ENCODE measurements at regions not wholly inside any gene's neighbourhood (a gene's known extent, or its start where the extent isn't known, plus 50 kb on each side); places are given as distances from the start of the nearest gene placed in this dataset.

DNA sequence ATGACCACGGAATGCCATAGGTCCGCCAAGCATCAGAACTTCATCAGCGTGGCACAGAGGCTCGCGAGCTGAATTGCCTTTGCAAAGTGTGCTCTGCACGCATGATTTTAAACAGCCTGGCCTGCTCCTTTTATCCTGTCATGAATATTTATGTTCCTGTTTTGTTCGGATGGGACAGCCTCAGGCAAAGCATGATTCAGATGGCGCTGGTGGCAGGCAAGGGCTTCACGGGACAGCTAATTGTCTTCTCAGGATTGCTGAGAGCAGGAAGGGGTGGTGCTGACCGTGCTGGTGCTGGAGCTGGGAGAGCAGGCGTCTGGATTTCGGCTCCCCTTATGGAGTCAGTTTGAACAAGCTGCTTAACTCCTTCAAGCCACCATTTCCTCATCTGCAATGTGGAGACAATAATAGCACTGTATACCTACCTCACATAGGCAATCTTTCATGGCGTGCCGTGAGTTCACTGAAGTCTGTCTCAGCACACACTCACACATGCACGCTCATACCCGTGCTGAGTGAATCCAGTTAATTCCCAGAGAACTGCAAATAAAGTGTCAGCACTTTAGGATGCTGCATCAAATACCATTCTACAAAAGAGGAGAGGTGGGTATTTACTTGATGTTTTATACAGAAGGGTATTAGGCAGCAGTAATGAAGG is 79.7 kb upstream of the APCDD1 start:
- 48 to 65% methylated on average over 16 of the region's 16 CpGs for WGBS, 2 donors
- H3K27ac ChIP-seq (ENCODE audit: low read depth in 2 of 2, low read length in 1 of 2) = peak overlapping the region in 1 of 2 donors; percentile 26
- peaks cover 0 to 4% of the 10 kb centered on the region in 2 donors for H3K4me1 ChIP-seq (ENCODE audit: control insufficient read depth in 2 of 2, insufficient read depth in 2 of 2, low read length in 1 of 2)
- H3K4me3 ChIP-seq (ENCODE audit: low read depth in 1 of 2, low read length in 2 of 2) = no peak overlapping the region
- no peaks in the 10 kb centered on the region for H3K9me3 ChIP-seq (ENCODE audit: control insufficient read depth in 2 of 2, insufficient read depth in 1 of 2, low read depth in 1 of 2, low read length in 1 of 2)
- H3K36me3 ChIP-seq (ENCODE audit: control insufficient read depth in 2 of 2, insufficient read depth in 2 of 2, low read length in 1 of 2) = no peaks in the 10 kb centered on the region
- H3K27me3 ChIP-seq (ENCODE audit: control insufficient read depth in 1 of 2, insufficient read depth in 2 of 2, low read length in 2 of 2) = no peaks in the 10 kb centered on the region

GRCh38 chr18:10376731-10377130 is 77.7 kb upstream of the APCDD1 start:
- H3K27me3 ChIP-seq (ENCODE audit: control insufficient read depth in 1 of 2, insufficient read depth in 2 of 2, low read length in 2 of 2) = no peaks in the 10 kb centered on the region
- H3K9me3 ChIP-seq (ENCODE audit: control insufficient read depth in 2 of 2, insufficient read depth in 1 of 2, low read depth in 1 of 2, low read length in 1 of 2) = no peaks in the 10 kb centered on the region
- no peak overlapping the region for H3K4me3 ChIP-seq (ENCODE audit: low read depth in 1 of 2, low read length in 2 of 2)
- 68 to 70% methylated on average over 10 of the region's 10 CpGs for WGBS, 2 donors
- H3K27ac ChIP-seq (ENCODE audit: low read depth in 2 of 2, low read length in 1 of 2) = no peak overlapping the region
- H3K4me1 ChIP-seq (ENCODE audit: control insufficient read depth in 2 of 2, insufficient read depth in 2 of 2, low read length in 1 of 2) = peaks cover 0 to 4% of the 10 kb centered on the region in 2 donors
- H3K36me3 ChIP-seq (ENCODE audit: control insufficient read depth in 2 of 2, insufficient read depth in 2 of 2, low read length in 1 of 2) = no peaks in the 10 kb centered on the region

DNA sequence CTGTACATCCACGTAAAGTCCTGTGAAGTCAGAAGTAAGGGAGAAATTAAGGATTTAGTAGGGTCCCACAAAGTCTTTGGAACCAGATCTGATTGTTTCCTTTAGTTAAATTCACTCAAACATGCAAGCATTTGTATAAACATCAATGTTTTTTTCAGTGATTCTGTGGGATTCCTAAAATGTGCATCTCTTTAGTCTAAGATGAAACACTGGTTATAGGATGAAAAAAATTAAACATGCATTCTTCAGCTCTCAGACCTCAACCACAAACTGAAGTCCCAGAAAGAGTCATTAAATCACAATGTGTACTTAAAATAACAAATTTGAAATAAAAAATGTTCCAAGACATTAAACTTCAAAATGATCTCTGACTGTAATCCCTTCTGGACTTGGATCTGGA is 76.5 kb upstream of the APCDD1 start:
- Histone ChIP-seq H3K9me3 (ENCODE audit: control insufficient read depth in 2 of 2, insufficient read depth in 1 of 2, low read depth in 1 of 2, low read length in 1 of 2) (no peaks in the 10 kb centered on the region), H3K27ac (ENCODE audit: low read depth in 2 of 2, low read length in 1 of 2) (no peak overlapping the region), H3K4me3 (ENCODE audit: low read depth in 1 of 2, low read length in 2 of 2) (no peak overlapping the region), H3K4me1 (ENCODE audit: control insufficient read depth in 2 of 2, insufficient read depth in 2 of 2, low read length in 1 of 2) (peaks cover 0 to 4% of the 10 kb centered on the region in 2 donors), H3K27me3 (ENCODE audit: control insufficient read depth in 1 of 2, insufficient read depth in 2 of 2, low read length in 2 of 2) (no peaks in the 10 kb centered on the region), H3K36me3 (ENCODE audit: control insufficient read depth in 2 of 2, insufficient read depth in 2 of 2, low read length in 1 of 2) (no peaks in the 10 kb centered on the region)
- WGBS, 2 donors = 83 to 89% methylated on average over 1 of the region's 1 CpG

DNA sequence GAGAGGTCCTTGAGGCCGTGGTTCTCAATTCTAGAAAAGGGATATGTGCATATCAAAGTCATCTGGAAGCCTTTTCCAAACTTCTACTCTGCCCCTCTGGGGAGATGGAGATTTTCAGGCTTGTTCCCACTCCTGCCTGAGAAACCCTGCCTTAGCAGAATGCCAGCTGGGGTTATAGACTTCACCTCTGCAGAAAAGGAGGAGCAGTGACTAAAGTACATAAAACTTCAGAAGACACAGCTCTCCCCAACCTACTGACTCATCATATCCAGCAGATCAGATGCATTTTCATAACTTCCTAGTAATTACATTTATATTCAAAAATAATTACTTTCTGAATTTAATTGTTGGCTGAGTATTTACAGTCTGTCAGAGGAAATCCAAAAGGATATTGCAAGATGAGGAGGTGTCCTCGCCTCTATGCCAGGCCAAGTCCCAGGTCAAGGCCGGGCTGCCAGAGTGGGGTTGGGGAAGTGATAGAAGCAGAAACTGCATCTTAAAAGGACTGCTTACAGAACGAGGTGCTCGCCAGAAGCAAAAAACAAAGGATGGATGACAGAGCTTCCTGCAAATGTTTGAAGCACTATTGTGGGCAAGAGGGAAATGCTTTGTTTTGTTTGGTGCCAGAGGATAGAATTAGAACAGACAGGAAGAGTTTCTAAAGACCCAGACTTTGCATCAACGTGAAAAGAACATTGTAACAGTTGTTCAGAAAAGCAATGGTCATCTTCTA is 75.6 kb upstream of the APCDD1 start:
- Histone ChIP-seq H3K27ac (ENCODE audit: low read depth in 2 of 2, low read length in 1 of 2) (no peak overlapping the region), H3K27me3 (ENCODE audit: control insufficient read depth in 1 of 2, insufficient read depth in 2 of 2, low read length in 2 of 2) (no peaks in the 10 kb centered on the region), H3K36me3 (ENCODE audit: control insufficient read depth in 2 of 2, insufficient read depth in 2 of 2, low read length in 1 of 2) (no peaks in the 10 kb centered on the region), H3K9me3 (ENCODE audit: control insufficient read depth in 2 of 2, insufficient read depth in 1 of 2, low read depth in 1 of 2, low read length in 1 of 2) (no peaks in the 10 kb centered on the region), H3K4me3 (ENCODE audit: low read depth in 1 of 2, low read length in 2 of 2) (no peak overlapping the region), H3K4me1 (ENCODE audit: control insufficient read depth in 2 of 2, insufficient read depth in 2 of 2, low read length in 1 of 2) (peaks cover 0 to 4% of the 10 kb centered on the region in 2 donors)
- 56 to 59% methylated on average over 6 of the region's 6 CpGs for WGBS, 2 donors

- H3K4me3 ChIP-seq (ENCODE audit: low read depth in 1 of 2, low read length in 2 of 2) = no peak overlapping the region
- H3K4me1 ChIP-seq (ENCODE audit: control insufficient read depth in 2 of 2, insufficient read depth in 2 of 2, low read length in 1 of 2) = no peaks in the 10 kb centered on the region
- H3K36me3 ChIP-seq (ENCODE audit: control insufficient read depth in 2 of 2, insufficient read depth in 2 of 2, low read length in 1 of 2) = no peaks in the 10 kb centered on the region
- H3K27ac ChIP-seq (ENCODE audit: low read depth in 2 of 2, low read length in 1 of 2) = no peak overlapping the region
- H3K27me3 ChIP-seq (ENCODE audit: control insufficient read depth in 1 of 2, insufficient read depth in 2 of 2, low read length in 2 of 2) = no peaks in the 10 kb centered on the region
- H3K9me3 ChIP-seq (ENCODE audit: control insufficient read depth in 2 of 2, insufficient read depth in 1 of 2, low read depth in 1 of 2, low read length in 1 of 2) = no peaks in the 10 kb centered on the region
- 54 to 62% methylated on average over 5 of the region's 5 CpGs for WGBS, 2 donors
These were observed 74.9 kb upstream of the APCDD1 start for GRCh38 chr18:10379522-10379921.

DNA sequence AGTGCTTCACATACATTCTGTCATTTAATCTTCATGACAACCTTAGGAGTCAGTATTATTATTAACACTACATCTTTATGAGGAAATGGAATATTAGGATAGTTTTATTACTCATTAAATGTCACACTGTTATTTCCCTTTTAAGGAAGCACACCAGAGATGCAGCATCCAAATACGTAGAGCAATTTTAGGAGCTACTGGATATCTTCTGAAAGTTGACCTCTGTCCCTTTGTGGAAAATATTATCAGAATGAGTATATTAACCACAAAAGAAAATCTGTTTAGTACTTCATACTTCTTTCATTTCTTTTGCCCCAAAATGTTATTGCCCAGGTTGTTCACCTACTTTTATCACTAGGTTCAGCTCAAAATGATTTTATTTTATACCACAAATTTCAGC is 72.9 kb upstream of the APCDD1 start:
- WGBS, 2 donors = 69 to 81% methylated on average over 1 of the region's 1 CpG
- no peaks in the 10 kb centered on the region for H3K9me3 ChIP-seq (ENCODE audit: control insufficient read depth in 2 of 2, insufficient read depth in 1 of 2, low read depth in 1 of 2, low read length in 1 of 2)
- no peak overlapping the region for H3K27ac ChIP-seq (ENCODE audit: low read depth in 2 of 2, low read length in 1 of 2)
- no peaks in the 10 kb centered on the region for H3K27me3 ChIP-seq (ENCODE audit: control insufficient read depth in 1 of 2, insufficient read depth in 2 of 2, low read length in 2 of 2)
- no peaks in the 10 kb centered on the region for H3K4me1 ChIP-seq (ENCODE audit: control insufficient read depth in 2 of 2, insufficient read depth in 2 of 2, low read length in 1 of 2)
- no peaks in the 10 kb centered on the region for H3K36me3 ChIP-seq (ENCODE audit: control insufficient read depth in 2 of 2, insufficient read depth in 2 of 2, low read length in 1 of 2)
- H3K4me3 ChIP-seq (ENCODE audit: low read depth in 1 of 2, low read length in 2 of 2) = no peak overlapping the region

- Histone ChIP-seq H3K36me3 (ENCODE audit: control insufficient read depth in 2 of 2, insufficient read depth in 2 of 2, low read length in 1 of 2) (no peaks in the 10 kb centered on the region), H3K4me1 (ENCODE audit: control insufficient read depth in 2 of 2, insufficient read depth in 2 of 2, low read length in 1 of 2) (no peaks in the 10 kb centered on the region), H3K9me3 (ENCODE audit: control insufficient read depth in 2 of 2, insufficient read depth in 1 of 2, low read depth in 1 of 2, low read length in 1 of 2) (no peaks in the 10 kb centered on the region), H3K4me3 (ENCODE audit: low read depth in 1 of 2, low read length in 2 of 2) (no peak overlapping the region), H3K27ac (ENCODE audit: low read depth in 2 of 2, low read length in 1 of 2) (no peak overlapping the region), H3K27me3 (ENCODE audit: control insufficient read depth in 1 of 2, insufficient read depth in 2 of 2, low read length in 2 of 2) (no peaks in the 10 kb centered on the region)
- WGBS, 2 donors = 32 to 65% methylated on average over 4 of the region's 4 CpGs
These were observed 72.5 kb upstream of the APCDD1 start for GRCh38 chr18:10381951-10382350.

DNA sequence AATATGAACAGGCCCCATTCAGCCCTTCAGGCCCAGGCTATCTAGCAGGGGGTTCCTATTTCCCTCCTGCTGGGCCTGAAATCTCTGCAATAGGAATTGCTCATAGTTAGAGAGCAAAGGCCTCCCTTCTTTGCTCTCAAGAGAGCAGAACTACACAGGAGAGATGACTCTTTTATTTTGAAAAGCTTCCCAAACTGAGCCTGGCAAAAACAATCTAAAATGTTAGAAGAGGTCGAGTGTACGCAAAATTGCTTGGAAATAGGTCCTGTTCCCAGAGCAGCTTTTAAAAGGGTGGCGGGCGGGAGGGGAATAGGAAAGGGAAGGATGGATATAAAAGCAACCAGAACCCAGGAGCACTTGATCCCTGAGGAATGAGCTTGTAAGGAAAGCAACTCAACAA is 68.4 kb upstream of the APCDD1 start:
- H3K4me3 ChIP-seq (ENCODE audit: low read depth in 1 of 2, low read length in 2 of 2) = no peak overlapping the region
- H3K9me3 ChIP-seq (ENCODE audit: control insufficient read depth in 2 of 2, insufficient read depth in 1 of 2, low read depth in 1 of 2, low read length in 1 of 2) = no peaks in the 10 kb centered on the region
- no peak overlapping the region for H3K27ac ChIP-seq (ENCODE audit: low read depth in 2 of 2, low read length in 1 of 2)
- no peaks in the 10 kb centered on the region for H3K36me3 ChIP-seq (ENCODE audit: control insufficient read depth in 2 of 2, insufficient read depth in 2 of 2, low read length in 1 of 2)
- H3K27me3 ChIP-seq (ENCODE audit: control insufficient read depth in 1 of 2, insufficient read depth in 2 of 2, low read length in 2 of 2) = no peaks in the 10 kb centered on the region
- WGBS, 2 donors = 80 to 89% methylated on average over 4 of the region's 4 CpGs
- no peaks in the 10 kb centered on the region for H3K4me1 ChIP-seq (ENCODE audit: control insufficient read depth in 2 of 2, insufficient read depth in 2 of 2, low read length in 1 of 2)

- Histone ChIP-seq H3K36me3 (ENCODE audit: control insufficient read depth in 2 of 2, insufficient read depth in 2 of 2, low read length in 1 of 2) (no peaks in the 10 kb centered on the region), H3K27me3 (ENCODE audit: control insufficient read depth in 1 of 2, insufficient read depth in 2 of 2, low read length in 2 of 2) (no peaks in the 10 kb centered on the region), H3K4me3 (ENCODE audit: low read depth in 1 of 2, low read length in 2 of 2) (no peak overlapping the region), H3K27ac (ENCODE audit: low read depth in 2 of 2, low read length in 1 of 2) (no peak overlapping the region), H3K9me3 (ENCODE audit: control insufficient read depth in 2 of 2, insufficient read depth in 1 of 2, low read depth in 1 of 2, low read length in 1 of 2) (no peaks in the 10 kb centered on the region), H3K4me1 (ENCODE audit: control insufficient read depth in 2 of 2, insufficient read depth in 2 of 2, low read length in 1 of 2) (no peaks in the 10 kb centered on the region)
- 47 to 69% methylated on average over 2 of the region's 2 CpGs for WGBS, 2 donors
These were observed 67.5 kb upstream of the APCDD1 start for GRCh38 chr18:10386956-10387355.

GRCh38 chr18:10387399-10387798 is 67.0 kb upstream of the APCDD1 start:
- Histone ChIP-seq H3K27ac (ENCODE audit: low read depth in 2 of 2, low read length in 1 of 2) (no peak overlapping the region), H3K36me3 (ENCODE audit: control insufficient read depth in 2 of 2, insufficient read depth in 2 of 2, low read length in 1 of 2) (no peaks in the 10 kb centered on the region), H3K4me3 (ENCODE audit: low read depth in 1 of 2, low read length in 2 of 2) (no peak overlapping the region), H3K27me3 (ENCODE audit: control insufficient read depth in 1 of 2, insufficient read depth in 2 of 2, low read length in 2 of 2) (no peaks in the 10 kb centered on the region), H3K9me3 (ENCODE audit: control insufficient read depth in 2 of 2, insufficient read depth in 1 of 2, low read depth in 1 of 2, low read length in 1 of 2) (no peaks in the 10 kb centered on the region), H3K4me1 (ENCODE audit: control insufficient read depth in 2 of 2, insufficient read depth in 2 of 2, low read length in 1 of 2) (no peaks in the 10 kb centered on the region)
- 69 to 74% methylated on average over 3 of the region's 3 CpGs for WGBS, 2 donors
